Loucy (cell line): ENCODE measurements at regions not wholly inside any gene's neighbourhood (a gene's known extent, or its start where the extent isn't known, plus 50 kb on each side); places are given as distances from the start of the nearest gene placed in this dataset.

ENCODE experiments used
- H2AFZ ChIP-seq: fragments of 200-600 bp; sonication (generic); 2 replicates; pipeline ENCODE4 v1.6.0; 2016; ENCODE audit warnings: antibody characterized with exemption, mild to moderate bottlenecking, low read length, moderate library complexity
- H3F3A ChIP-seq: fragments of 200-600 bp; 2 replicates; pipeline ENCODE4 v1.6.0; 2016; ENCODE audit warnings: antibody characterized with exemption, low read depth, mild to moderate bottlenecking
- H3K27me3 ChIP-seq: fragments of 200-600 bp; sonication (generic); 2 replicates; pipeline ENCODE4 v1.6.1; 2014; ENCODE audit warnings: low read length, mild to moderate bottlenecking; ENCODE audit not compliant: insufficient read depth, poor library complexity, severe bottlenecking
- H3K36me3 ChIP-seq: fragments of 200-600 bp; sonication (generic); 2 replicates; pipeline ENCODE4 v1.6.1; 2016; ENCODE audit warnings: low read length; ENCODE audit not compliant: insufficient read depth
- H3K4me1 ChIP-seq: fragments of 200-600 bp; sonication (generic); 2 replicates; pipeline ENCODE4 v1.5.1; 2014; ENCODE audit warnings: low read length, mild to moderate bottlenecking; ENCODE audit not compliant: insufficient read depth, poor library complexity, severe bottlenecking
- H3K4me2 ChIP-seq: fragments of 200-600 bp; sonication (generic); 2 replicates; pipeline ENCODE4 v1.6.0; 2014; ENCODE audit warnings: antibody characterized with exemption, low read length, low read depth, mild to moderate bottlenecking; ENCODE audit not compliant: poor library complexity, severe bottlenecking
- H3K4me3 ChIP-seq: fragments of 200-600 bp; sonication (generic); 2 replicates; pipeline ENCODE4 v1.5.1; 2014; ENCODE audit warnings: low read length, mild to moderate bottlenecking, mixed read lengths; ENCODE audit not compliant: poor library complexity, severe bottlenecking
- H3K79me2 ChIP-seq: fragments of 200-600 bp; sonication (generic); 2 replicates; pipeline ENCODE4 v1.6.1; 2014; ENCODE audit warnings: low read length; ENCODE audit not compliant: insufficient read depth
- H3K9ac ChIP-seq: fragments of 200-600 bp; sonication (generic); 2 replicates; pipeline ENCODE4 v1.6.0; 2014; ENCODE audit warnings: mild to moderate bottlenecking, low read depth, low read length, moderate library complexity; ENCODE audit not compliant: poor library complexity, severe bottlenecking
- H3K9me2 ChIP-seq: fragments of 200-600 bp; sonication (generic); replicated peaks from 2 replicates; pipeline ENCODE4 v1.6.1; 2016; ENCODE audit warnings: low read depth, low read length, mixed read lengths
- H3K9me3 ChIP-seq: fragments of 200-600 bp; sonication (generic); 2 replicates; pipeline ENCODE4 v1.6.1; 2014; ENCODE audit warnings: mild to moderate bottlenecking, antibody characterized with exemption, low read length, low read depth; ENCODE audit not compliant: insufficient read depth
- H4K20me1 ChIP-seq: fragments of 200-600 bp; sonication (generic); 2 replicates; pipeline ENCODE4 v1.6.0; 2014; ENCODE audit warnings: antibody characterized with exemption, low read length, mild to moderate bottlenecking; ENCODE audit not compliant: insufficient read depth, poor library complexity, severe bottlenecking
- CTCF ChIP-seq: fragments of 200-600 bp; sonication (generic); conservative IDR thresholded peaks from 2 replicates; pipeline ENCODE4 v1.5.1; 2014; ENCODE audit warnings: mild to moderate bottlenecking, antibody characterized with exemption, low read length
- EZH2phosphoT487 ChIP-seq: fragments of 200-600 bp; IDR thresholded peaks from 2 replicates; pipeline ENCODE4 v1.6.1; 2018; ENCODE audit warnings: antibody characterized with exemption, mild to moderate bottlenecking, moderate library complexity, borderline replicate concordance

GRCh38 chr14:59036134-59036533 lies 152.3 kb upstream of the DAAM1 start:
- Histone ChIP-seq H3K9me3 (no peaks in the 10 kb centered on the region), H3K36me3 (no peaks in the 10 kb centered on the region), H3K4me1 (no peaks in the 10 kb centered on the region), H3F3A (no peaks in the 10 kb centered on the region), H4K20me1 (no peaks in the 10 kb centered on the region), H3K9me2 (no peaks in the 10 kb centered on the region), H3K9ac (no peak overlapping the region), H3K4me2 (no peak overlapping the region), H3K27me3 (no peaks in the 10 kb centered on the region), H2AFZ (no peak overlapping the region), H3K79me2 (no peaks in the 10 kb centered on the region), H3K4me3 (no peak overlapping the region)
- TF ChIP-seq CTCF (no peak), EZH2phosphoT487 (no peak)

GRCh38 chr14:59037086-59037485 lies 151.4 kb upstream of the DAAM1 start:
- Histone ChIP-seq H3K9me2 (no peaks in the 10 kb centered on the region), H3F3A (no peaks in the 10 kb centered on the region), H3K4me1 (no peaks in the 10 kb centered on the region), H2AFZ (no peak overlapping the region), H3K36me3 (no peaks in the 10 kb centered on the region), H3K27me3 (no peaks in the 10 kb centered on the region), H4K20me1 (no peaks in the 10 kb centered on the region), H3K9me3 (no peaks in the 10 kb centered on the region), H3K4me2 (no peak overlapping the region), H3K79me2 (no peaks in the 10 kb centered on the region), H3K4me3 (no peak overlapping the region), H3K9ac (no peak overlapping the region)
- no peak for TF ChIP-seq EZH2phosphoT487
- TF ChIP-seq CTCF: no peak

- H3K9me2 ChIP-seq: no peaks in the 10 kb centered on the region
- no peaks in the 10 kb centered on the region for H4K20me1 ChIP-seq
- TF ChIP-seq EZH2phosphoT487 (no peak), CTCF (no peak)
- no peak overlapping the region for H3K9ac ChIP-seq
- H2AFZ ChIP-seq: no peak overlapping the region
- H3K4me3 ChIP-seq: no peak overlapping the region
- H3K4me2 ChIP-seq: no peak overlapping the region
- no peaks in the 10 kb centered on the region for H3K4me1 ChIP-seq
- no peaks in the 10 kb centered on the region for H3K36me3 ChIP-seq
- no peaks in the 10 kb centered on the region for H3K27me3 ChIP-seq
- H3K9me3 ChIP-seq: no peaks in the 10 kb centered on the region
- no peaks in the 10 kb centered on the region for H3F3A ChIP-seq
- no peaks in the 10 kb centered on the region for H3K79me2 ChIP-seq
Observed at GRCh38 chr14:59037620-59038019, 150.8 kb upstream of the DAAM1 start.
